Endothelial cell of umbilical vein (primary cell): ENCODE measurements at regions not wholly inside any gene's neighbourhood (a gene's known extent, or its start where the extent isn't known, plus 50 kb on each side); places are given as distances from the start of the nearest gene placed in this dataset.

Source experiments
- BruUV-seq: library from RNA; stranded (reverse); fragments of 400-500 nt; replicated peaks from 2 replicates; lab custom pipeline; 2021; lab: Mats Ljungman, UMichigan
- CTCF ChIA-PET: fragments of 300-600, 350-600 bp; sonication (Branson Sonifier 250); formaldehyde crosslinking; loops from one replicate; lab custom pipeline; 2021; ENCODE audit warnings: antibody characterized with exemption, inconsistent platforms; lab: Charles Lee
- POLR2A ChIA-PET: fragments of 300-600, 350-600 bp; sonication (Branson Sonifier 250); formaldehyde crosslinking; loops from one replicate; lab custom pipeline; 2021; ENCODE audit warnings: antibody characterized with exemption, inconsistent platforms; lab: Charles Lee
- DNase-seq: peaks from one replicate; pipeline ENCODE4 v3.0.0-alpha.2; 2011; ENCODE audit warnings: low read depth, low spot score
- FAIRE-seq: peaks from 2 replicates; lab custom pipeline; 2011; peaks lifted over from hg19 to GRCh38; lab: Jason Lieb, UNC
- H2AFZ ChIP-seq: 2 replicates; pipeline ENCODE4 v1.6.0; 2012; ENCODE audit warnings: low read depth, low read length, control low read depth, inconsistent platforms
- H3K27ac ChIP-seq: 2 replicates; pipeline ENCODE4 v1.5.1; 2011; ENCODE audit warnings: low read depth, mild to moderate bottlenecking, control low read depth, low read length, moderate library complexity; ENCODE audit not compliant: insufficient read depth
- H3K27me3 ChIP-seq, 2 experiments: 2 replicates each; pipeline versions ENCODE4 v1.6.0 to v1.6.1; 2011; ENCODE audit warnings: low read length in 2 of 2, mixed read lengths in 1 of 2; ENCODE audit not compliant: control insufficient read depth in 2 of 2, insufficient read depth in 2 of 2
- H3K36me3 ChIP-seq, 2 experiments: 2 replicates in 1 of 2; 3 replicates in 1 of 2; pipeline ENCODE4 v1.5.1; 2011; ENCODE audit warnings: low read length in 2 of 2, mild to moderate bottlenecking in 1 of 2, moderate library complexity in 1 of 2; ENCODE audit not compliant: control insufficient read depth in 2 of 2, insufficient read depth in 2 of 2; ENCODE audit errors: extremely low read depth in 1 of 2
- H3K4me1 ChIP-seq: 3 replicates; pipeline ENCODE4 v1.5.1; 2011; ENCODE audit warnings: mild to moderate bottlenecking, low read length; ENCODE audit not compliant: control insufficient read depth, insufficient read depth; ENCODE audit errors: extremely low read depth
- H3K4me2 ChIP-seq: 2 replicates; pipeline ENCODE4 v1.6.1; 2011; ENCODE audit warnings: low read length, control low read depth, mixed read lengths; ENCODE audit not compliant: insufficient read depth
- H3K4me3 ChIP-seq, 3 experiments: fragments of 200-600 bp in 1 of 3; sonication (generic), shearing (Covaris generic) in 1 of 3; replicated peaks in 1 of 3; 2 replicates each; pipeline ENCODE4 v1.5.1; 2011 to 2016; ENCODE audit warnings: control low read depth in 3 of 3, low read length in 3 of 3, mild to moderate bottlenecking in 2 of 3, inconsistent platforms in 1 of 3, low read depth in 1 of 3, moderate library complexity in 1 of 3; ENCODE audit not compliant: insufficient read depth in 1 of 3
- H3K79me2 ChIP-seq: 2 replicates; pipeline ENCODE4 v1.6.0; 2012; ENCODE audit warnings: low read length, inconsistent platforms; ENCODE audit not compliant: control insufficient read depth, insufficient read depth
- H3K9ac ChIP-seq: replicated peaks from 2 replicates; pipeline ENCODE3; 2011; ENCODE audit warnings: low read length, control low read depth; ENCODE audit not compliant: insufficient read depth; ENCODE audit errors: extremely low read depth
- H3K9me1 ChIP-seq: replicated peaks from 3 replicates; pipeline ENCODE4 v1.6.0; 2011; ENCODE audit warnings: mild to moderate bottlenecking, low read length; ENCODE audit not compliant: control insufficient read depth, insufficient read depth; ENCODE audit errors: extremely low read depth
- H3K9me3 ChIP-seq: replicated peaks from 2 replicates; pipeline ENCODE4 v1.5.1; 2012; ENCODE audit warnings: low read length, inconsistent platforms; ENCODE audit not compliant: control insufficient read depth, insufficient read depth
- H4K20me1 ChIP-seq: replicated peaks from 2 replicates; pipeline ENCODE3; 2011; ENCODE audit warnings: mild to moderate bottlenecking, low read length; ENCODE audit not compliant: control insufficient read depth, insufficient read depth; ENCODE audit errors: extremely low read depth
- EZH2 ChIP-seq: IDR thresholded peaks from 2 replicates; pipeline ENCODE4 v1.6.1; 2012; ENCODE audit warnings: borderline replicate concordance, low read depth, mild to moderate bottlenecking, moderate library complexity, low read length, inconsistent platforms; ENCODE audit not compliant: severe bottlenecking
- FOS ChIP-seq: IDR thresholded peaks from 2 replicates; pipeline ENCODE4 v1.6.1; 2011; ENCODE audit warnings: mild to moderate bottlenecking, low read length, moderate library complexity, borderline replicate concordance; ENCODE audit not compliant: insufficient read depth
- GATA2 ChIP-seq: IDR thresholded peaks from 2 replicates; pipeline ENCODE4 v1.7.0; 2011; ENCODE audit warnings: low read depth, mild to moderate bottlenecking, moderate library complexity, mixed read lengths, low read length; ENCODE audit not compliant: insufficient read length, insufficient read depth
- JUN ChIP-seq: IDR thresholded peaks from 2 replicates; pipeline ENCODE4 v1.6.1; 2011; ENCODE audit warnings: borderline replicate concordance, low read depth; ENCODE audit not compliant: insufficient read length, insufficient read depth
- MAX ChIP-seq: IDR thresholded peaks from 2 replicates; pipeline ENCODE4 v1.6.1; 2011; ENCODE audit not compliant: insufficient read depth, insufficient read length
- MYC ChIP-seq: IDR thresholded peaks from one replicate; pipeline ENCODE4 v1.6.1; 2011; ENCODE audit warnings: mild to moderate bottlenecking, low read depth, low read length
- POLR2A ChIP-seq: IDR thresholded peaks from 2 replicates; pipeline ENCODE4 v1.6.1; 2012; ENCODE audit warnings: low read depth, mild to moderate bottlenecking, control low read depth, low read length
- POLR2AphosphoS5 ChIP-seq: IDR thresholded peaks from 2 replicates; pipeline ENCODE4 v1.6.1; 2012; ENCODE audit warnings: low read depth, mild to moderate bottlenecking, control low read depth, low read length, moderate library complexity; ENCODE audit not compliant: insufficient read depth
- dilution Hi-C: fragments of 300-500 bp; cut with MboI; formaldehyde crosslinking; loops from one replicate; pipeline ENCODE4 v1.15.0; 2019; ENCODE audit warnings: low sequenced_read_pairs; ENCODE audit not compliant: extremely low pct_ligation_motif_present
- intact Hi-C: fragments of 100-400 bp; cut with micrococcal nuclease; formaldehyde crosslinking; loops from one replicate; pipeline ENCODE4 v1.10.0; 2022
- TF ChIP-seq, protein P1 (sequence below), 2 donors: IDR thresholded peaks; 1 replicate in 1 of 2; 2 replicates in 1 of 2; pipeline ENCODE4 v1.5.1; 2011; ENCODE audit warnings: low read length in 2 of 2, mild to moderate bottlenecking in 2 of 2, moderate library complexity in 2 of 2, control low read depth in 1 of 2, inconsistent platforms in 1 of 2, low read depth in 1 of 2; ENCODE audit not compliant: insufficient read depth in 1 of 2; ENCODE audit errors: extremely low read depth in 1 of 2

DNA sequence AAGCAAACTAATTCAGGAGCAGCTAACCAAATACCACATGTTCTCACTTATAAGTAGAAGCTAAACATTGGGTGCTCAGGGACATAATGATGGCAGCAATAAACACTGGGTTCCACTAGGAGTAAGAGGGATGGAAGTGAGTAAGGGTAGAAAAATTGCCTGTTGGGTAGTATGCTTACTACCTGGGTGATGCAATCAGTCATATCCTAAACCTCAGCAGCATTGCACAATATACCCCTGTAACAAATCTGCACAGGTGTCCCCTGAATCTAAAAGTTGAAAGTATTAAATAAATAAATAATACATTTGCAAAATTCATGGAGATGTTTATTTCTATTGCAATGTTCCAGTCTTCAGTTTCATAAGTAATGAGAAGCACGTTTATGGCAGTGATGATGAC lies 409.8 kb upstream of the FOXG1 start:
- Histone ChIP-seq H3K4me2 (no peak overlapping the region), H3K27me3 (no peaks in the 10 kb centered on the region), H3K79me2 (no peaks in the 10 kb centered on the region), H3K9ac (no peak overlapping the region), H3K4me3 (no peak overlapping the region), H3K36me3 (no peaks in the 10 kb centered on the region), H3K9me1 (no peaks in the 10 kb centered on the region), H3K27ac (no peak overlapping the region), H2AFZ (no peak overlapping the region), H3K9me3 (no peaks in the 10 kb centered on the region), H3K4me1 (no peaks in the 10 kb centered on the region), H4K20me1 (no peaks in the 10 kb centered on the region)
- TF ChIP-seq JUN = no peak
- no peak for TF ChIP-seq FOS
- TF ChIP-seq MYC = no peak
- TF ChIP-seq POLR2A = no peak
- TF ChIP-seq, protein P1, sequence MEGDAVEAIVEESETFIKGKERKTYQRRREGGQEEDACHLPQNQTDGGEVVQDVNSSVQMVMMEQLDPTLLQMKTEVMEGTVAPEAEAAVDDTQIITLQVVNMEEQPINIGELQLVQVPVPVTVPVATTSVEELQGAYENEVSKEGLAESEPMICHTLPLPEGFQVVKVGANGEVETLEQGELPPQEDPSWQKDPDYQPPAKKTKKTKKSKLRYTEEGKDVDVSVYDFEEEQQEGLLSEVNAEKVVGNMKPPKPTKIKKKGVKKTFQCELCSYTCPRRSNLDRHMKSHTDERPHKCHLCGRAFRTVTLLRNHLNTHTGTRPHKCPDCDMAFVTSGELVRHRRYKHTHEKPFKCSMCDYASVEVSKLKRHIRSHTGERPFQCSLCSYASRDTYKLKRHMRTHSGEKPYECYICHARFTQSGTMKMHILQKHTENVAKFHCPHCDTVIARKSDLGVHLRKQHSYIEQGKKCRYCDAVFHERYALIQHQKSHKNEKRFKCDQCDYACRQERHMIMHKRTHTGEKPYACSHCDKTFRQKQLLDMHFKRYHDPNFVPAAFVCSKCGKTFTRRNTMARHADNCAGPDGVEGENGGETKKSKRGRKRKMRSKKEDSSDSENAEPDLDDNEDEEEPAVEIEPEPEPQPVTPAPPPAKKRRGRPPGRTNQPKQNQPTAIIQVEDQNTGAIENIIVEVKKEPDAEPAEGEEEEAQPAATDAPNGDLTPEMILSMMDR (IDR thresholded peaks at IDR 0.05; ENCODE audit: extremely low read depth in 1 of 2, insufficient read depth in 1 of 2, low read depth in 1 of 2, low read length in 2 of 2) = no peak
- TF ChIP-seq EZH2 = no peak
- no peak for TF ChIP-seq GATA2
- no peak for TF ChIP-seq POLR2AphosphoS5
- TF ChIP-seq MAX = no peak
- BruUV-seq = no TSS peak
- intact Hi-C loops (no loop called here), dilution Hi-C loops (no loop called here)
- no peak for DNase-seq
- CTCF ChIA-PET = interaction anchor here (1.1 to 1.2 kb wide), 2 partner anchors 9 to 18 kb away, joined by 3 to 5 read pairs; no protein-coding TSS in a partner anchor
- no peak for FAIRE-seq
- POLR2A ChIA-PET = no interaction called here
